GM19328 (cell line): ENCODE measurements at regions not wholly inside any gene's neighbourhood (a gene's known extent, or its start where the extent isn't known, plus 50 kb on each side); places are given as distances from the start of the nearest gene placed in this dataset.

Experiments used
- ATAC-seq: cut with Tn5 transposase; IDR thresholded peaks from one replicate; pipeline ENCODE4 v1.9.1; 2021; ENCODE audit warnings: mild to moderate bottlenecking, moderate library complexity; ENCODE audit not compliant: unreplicated experiment

- no peak for ATAC-seq
Observed at GRCh38 chr4:127578967-127579366, 53.8 kb upstream of the INTU start.

- no peak for ATAC-seq
Observed at GRCh38 chr4:127579821-127580220, 52.9 kb upstream of the INTU start.

GRCh38 chr4:127580300-127580699, 52.5 kb upstream of the INTU start:
- no peak for ATAC-seq

GRCh38 chr4:127580891-127581290, 51.9 kb upstream of the INTU start:
- no peak for ATAC-seq
